Stimulated activated naive CD8-positive, alpha-beta T cell treated with anti-CD3 and anti-CD28 coated beads, Interleukin-15, amount 100 ng/mL, for 72 hours (primary cell): ENCODE measurements at regions not wholly inside any gene's neighbourhood (a gene's known extent, or its start where the extent isn't known, plus 50 kb on each side); places are given as distances from the start of the nearest gene placed in this dataset.

Source experiments
- ATAC-seq: fragments of 150-1000 bp; cut with Tn5 transposase; 2 replicates; pipeline ENCODE4 v1.10.0; 2021; ENCODE audit warnings: mild to moderate bottlenecking, moderate library complexity
- DNase-seq, 2 donors: peaks; one replicate each; pipeline ENCODE4 v3.0.0; 2021 to 2022
- H3K27ac Mint-ChIP-seq, 2 donors: one replicate each; pipeline ENCODE4 v1.8.0; 2022; ENCODE audit warnings: mild to moderate bottlenecking in 2 of 2, mixed read lengths in 2 of 2, moderate library complexity in 2 of 2
- H3K27me3 Mint-ChIP-seq: one replicate; pipeline ENCODE4 v1.8.0; 2022; ENCODE audit warnings: mixed read lengths
- H3K4me1 Mint-ChIP-seq: one replicate; pipeline ENCODE4 v1.8.0; 2022; ENCODE audit warnings: mild to moderate bottlenecking, mixed read lengths
- H3K4me3 Mint-ChIP-seq, 2 donors: one replicate each; pipeline ENCODE4 v1.8.0; 2022; ENCODE audit warnings: mild to moderate bottlenecking in 2 of 2, mixed read lengths in 2 of 2, moderate library complexity in 1 of 2
- H3K9me3 Mint-ChIP-seq, 2 donors: one replicate each; pipeline ENCODE4 v1.8.0; 2022; ENCODE audit warnings: mixed read lengths in 2 of 2

GRCh38 chr9:89655990-89656657 is 51.3 kb downstream of the GADD45G start:
- Mint-ChIP-seq H3K4me1 (peaks cover 41% of the 10 kb centered on the region), H3K4me3 (no peak overlapping the region), H3K27me3 (peaks cover 57% of the 10 kb centered on the region), H3K9me3 (no peaks in the 10 kb centered on the region), H3K27ac (peak overlapping the region in 1 of 2 donors; percentile 62)
- ATAC-seq (peak; percentile 72), DNase-seq (peak in 1 of 2 donors; percentile 34)

DNA sequence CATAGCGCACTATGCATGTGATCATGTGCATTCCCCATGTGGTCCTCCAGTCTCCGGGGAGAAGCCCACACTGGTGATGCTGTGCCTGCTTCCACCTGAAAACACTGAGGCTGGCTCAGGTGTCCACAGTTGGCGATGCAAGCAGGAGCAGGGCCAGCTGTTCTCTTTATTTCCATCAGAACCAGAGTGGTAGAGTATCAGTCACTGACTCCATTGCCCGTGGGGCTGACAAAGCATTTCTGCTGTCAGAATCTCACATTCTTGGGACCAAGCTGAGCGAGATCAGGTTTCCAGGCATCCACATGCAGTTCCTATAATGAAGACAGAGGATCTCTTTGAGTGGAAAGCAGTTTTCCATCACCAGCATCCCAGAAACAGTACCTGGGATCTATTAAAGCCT is 52.5 kb downstream of the GADD45G start:
- Mint-ChIP-seq H3K4me1 (peaks cover 41% of the 10 kb centered on the region), H3K27me3 (peaks cover 61% of the 10 kb centered on the region), H3K4me3 (no peak overlapping the region), H3K27ac (peak overlapping the region; percentile 29 to 52), H3K9me3 (no peaks in the 10 kb centered on the region)
- ATAC-seq (no peak), DNase-seq (no peak)

GRCh38 chr9:89657765-89658164 is 53.0 kb downstream of the GADD45G start:
- ATAC-seq (peak; percentile 95), DNase-seq (peak in 1 of 2 donors; percentile 39)
- no peaks in the 10 kb centered on the region for H3K9me3 Mint-ChIP-seq
- H3K4me3 Mint-ChIP-seq, result no peak overlapping the region
- H3K4me1 Mint-ChIP-seq, result peaks cover 41% of the 10 kb centered on the region
- peaks cover 65% of the 10 kb centered on the region for H3K27me3 Mint-ChIP-seq
- H3K27ac Mint-ChIP-seq, result peak overlapping the region in 1 of 2 donors; percentile 6

DNA sequence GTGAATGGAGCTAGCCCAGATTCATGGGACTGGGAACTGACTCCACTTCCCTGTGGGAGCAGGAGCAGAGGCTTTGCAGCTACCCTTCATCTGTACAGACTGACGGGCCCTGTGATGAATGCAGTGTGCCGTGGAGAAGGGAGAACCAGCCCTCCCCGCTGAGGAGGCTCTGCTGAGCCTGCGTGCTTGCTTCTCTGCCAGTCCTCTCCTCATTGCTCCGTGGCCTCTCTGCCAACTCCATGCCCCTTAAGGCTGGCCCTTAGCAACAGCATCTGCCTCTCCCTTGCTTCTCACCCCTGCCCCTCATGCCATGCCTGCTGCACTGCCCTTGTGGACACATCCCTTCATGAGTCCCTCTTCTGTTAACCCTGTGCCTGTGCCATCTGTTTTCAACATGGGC is 53.6 kb downstream of the GADD45G start:
- ATAC-seq, result no peak
- Mint-ChIP-seq H3K9me3 (no peaks in the 10 kb centered on the region), H3K4me3 (no peak overlapping the region)

GRCh38 chr9:89658931-89659330 is 54.1 kb downstream of the GADD45G start:
- no peak overlapping the region for H3K27ac Mint-ChIP-seq
- no peak overlapping the region for H3K4me3 Mint-ChIP-seq
- H3K9me3 Mint-ChIP-seq, result no peaks in the 10 kb centered on the region
- no peak for DNase-seq
- H3K4me1 Mint-ChIP-seq, result peaks cover 51% of the 10 kb centered on the region
- no peak for ATAC-seq
- H3K27me3 Mint-ChIP-seq, result peaks cover 65% of the 10 kb centered on the region

More for the DNA sequence above, 53.6 kb downstream of the GADD45G start:
- DNase-seq, result no peak
- Mint-ChIP-seq H3K4me1 (peaks cover 46% of the 10 kb centered on the region), H3K27me3 (peaks cover 65% of the 10 kb centered on the region), H3K27ac (no peak overlapping the region)

DNA sequence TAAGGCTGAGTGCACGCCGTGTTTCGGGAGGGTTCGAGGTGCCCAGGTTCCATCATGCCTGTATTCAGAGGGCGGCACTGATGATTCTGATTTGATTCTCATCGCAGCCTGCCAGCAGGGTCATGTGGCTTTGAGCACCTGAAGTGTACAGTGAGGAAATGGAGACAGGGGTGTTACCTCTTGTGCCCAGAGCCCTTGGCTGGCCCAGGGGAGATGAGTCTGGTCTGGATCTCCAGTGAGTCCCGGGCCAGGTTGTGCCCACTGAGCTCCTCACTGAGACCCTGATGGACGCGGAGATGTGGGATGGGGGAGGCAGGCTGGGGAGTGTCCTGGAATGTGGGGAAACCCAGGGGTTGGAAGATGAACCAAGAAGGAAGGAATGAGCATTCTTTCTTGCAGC is 54.7 kb downstream of the GADD45G start:
- DNase-seq, result no peak
- H3K27me3 Mint-ChIP-seq, result peaks cover 65% of the 10 kb centered on the region
- no peaks in the 10 kb centered on the region for H3K9me3 Mint-ChIP-seq
- H3K4me1 Mint-ChIP-seq, result peaks cover 51% of the 10 kb centered on the region
- ATAC-seq, result no peak
- H3K27ac Mint-ChIP-seq, result no peak overlapping the region
- no peak overlapping the region for H3K4me3 Mint-ChIP-seq

DNA sequence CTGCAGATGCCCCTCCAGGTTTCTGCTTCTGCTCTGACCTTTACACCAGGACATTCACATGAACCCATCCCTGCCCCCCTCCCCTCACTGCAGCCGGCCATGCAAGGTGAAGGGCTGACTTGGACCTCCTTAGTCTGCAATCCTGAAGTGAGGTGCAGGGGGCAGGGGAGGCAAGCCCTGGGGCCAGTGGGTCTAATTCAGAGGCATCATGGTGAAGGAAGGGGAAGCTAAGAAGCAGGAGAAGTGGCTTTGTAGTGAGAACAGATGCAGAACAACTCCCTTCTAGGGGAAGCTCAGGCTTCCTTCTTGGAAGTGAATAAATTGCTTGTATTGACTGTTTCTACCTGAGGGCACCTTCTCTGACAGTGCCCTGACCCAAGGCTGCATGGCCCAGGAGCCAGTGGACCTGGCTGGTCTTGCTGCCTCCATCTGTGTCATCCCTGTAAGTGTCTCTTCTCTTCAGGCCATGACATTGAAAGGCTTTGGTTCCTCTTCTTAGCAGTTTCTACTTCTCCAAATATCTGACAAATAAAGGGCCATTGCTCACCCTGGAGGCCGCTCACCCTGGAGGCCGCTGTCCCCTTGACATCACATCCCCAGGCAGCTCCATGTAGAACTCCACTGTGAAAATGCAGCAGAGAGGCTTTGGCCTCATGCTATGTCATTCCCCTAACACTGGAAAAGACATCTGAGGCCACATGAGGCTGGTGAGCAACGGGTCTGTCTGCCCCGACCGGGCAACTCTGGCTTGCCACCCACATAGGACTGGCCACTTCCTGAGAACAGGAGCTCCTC is 55.3 kb downstream of the GADD45G start:
- Mint-ChIP-seq H3K27me3 (peaks cover 58% of the 10 kb centered on the region), H3K27ac (peak overlapping the region in 1 of 2 donors; percentile 37), H3K9me3 (no peaks in the 10 kb centered on the region), H3K4me1 (peaks cover 47% of the 10 kb centered on the region), H3K4me3 (no peak overlapping the region)
- no peak for ATAC-seq
- no peak for DNase-seq

DNA sequence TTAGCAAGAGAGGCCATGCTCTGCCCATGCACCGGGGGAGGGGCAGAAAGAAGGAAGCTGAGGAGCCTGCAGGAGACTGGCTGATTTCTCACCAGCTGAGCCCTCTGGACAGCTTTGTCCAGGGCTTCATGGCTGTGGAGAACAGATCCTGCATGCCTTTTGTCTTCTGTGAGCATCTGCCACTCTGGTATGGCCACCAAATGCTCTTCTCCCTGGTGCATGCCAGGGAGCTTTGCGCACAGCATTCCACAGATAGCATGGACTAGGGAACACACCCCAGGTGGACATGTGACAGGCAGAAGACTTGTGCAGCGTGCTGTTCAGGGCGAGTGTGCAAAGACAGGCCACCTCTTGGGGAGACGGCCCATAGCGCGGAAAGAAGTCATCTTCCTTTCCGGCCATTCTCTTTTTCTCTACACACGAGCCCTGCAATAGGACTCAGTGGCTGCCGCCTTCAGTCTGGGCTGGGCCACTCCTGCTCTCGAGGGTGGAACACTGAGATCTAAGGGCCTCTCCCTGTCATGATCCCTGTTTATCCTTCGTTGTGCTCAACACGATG is 56.7 kb downstream of the GADD45G start:
- Mint-ChIP-seq H3K4me3 (no peak overlapping the region), H3K27ac (no peak overlapping the region), H3K27me3 (peaks cover 45% of the 10 kb centered on the region), H3K9me3 (no peaks in the 10 kb centered on the region), H3K4me1 (peaks cover 33% of the 10 kb centered on the region)
- ATAC-seq, result no peak
- DNase-seq, result no peak

- H3K4me1 Mint-ChIP-seq, result peaks cover 27% of the 10 kb centered on the region
- ATAC-seq, result no peak
Measured at GRCh38 chr9:89661956-89662717, 57.3 kb downstream of the GADD45G start.

DNA sequence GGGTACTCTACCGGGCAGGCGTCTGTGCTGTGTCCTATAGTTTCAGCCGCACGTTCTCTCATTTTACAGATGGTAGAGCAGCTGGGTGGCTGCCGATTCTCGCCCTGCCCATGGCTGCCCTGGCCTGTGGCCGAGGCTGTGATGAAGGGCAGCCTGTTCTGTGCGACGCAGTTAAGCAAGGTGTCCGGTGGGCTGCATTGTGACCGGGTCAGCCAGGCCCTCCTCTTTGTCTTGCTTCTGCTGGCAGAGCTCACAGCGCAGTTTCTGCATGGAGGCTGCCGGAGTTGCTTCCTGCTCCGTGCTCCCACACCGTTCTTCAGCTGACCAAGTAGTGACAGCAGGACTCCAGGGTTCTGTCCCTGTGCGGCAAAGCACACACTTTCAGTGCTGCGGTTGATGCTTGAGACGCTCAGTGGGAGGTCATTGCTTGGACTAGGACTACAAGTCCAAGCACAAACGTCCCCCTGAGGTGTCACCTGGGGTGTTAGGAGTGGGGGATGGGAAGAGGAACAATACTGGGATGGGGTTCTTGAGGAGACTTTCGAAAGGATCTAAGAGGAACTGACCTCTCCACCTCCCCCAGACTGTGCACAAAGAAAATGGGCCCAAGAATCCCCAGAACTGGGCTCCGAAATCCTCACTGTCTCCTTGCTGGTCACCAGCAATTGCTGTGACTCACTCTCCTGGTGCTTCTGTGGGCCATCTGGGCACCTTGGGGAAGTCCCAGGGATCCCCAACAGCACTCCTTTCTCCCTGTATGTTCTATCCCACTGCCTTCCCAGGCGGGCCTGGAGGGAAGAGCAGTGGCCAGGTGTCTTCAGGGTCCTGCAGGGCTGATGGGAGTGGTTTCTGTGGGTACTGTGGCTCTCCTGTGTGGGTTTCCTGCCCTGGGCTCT is 58.2 kb downstream of the GADD45G start:
- DNase-seq, result no peak
- H3K27me3 Mint-ChIP-seq, result peaks cover 37% of the 10 kb centered on the region
- ATAC-seq, result no peak
- no peak overlapping the region for H3K27ac Mint-ChIP-seq
- no peaks in the 10 kb centered on the region for H3K9me3 Mint-ChIP-seq
- H3K4me3 Mint-ChIP-seq, result no peak overlapping the region
- peaks cover 23% of the 10 kb centered on the region for H3K4me1 Mint-ChIP-seq

More at GRCh38 chr9:89661956-89662717, 57.3 kb downstream of the GADD45G start:
- DNase-seq, result no peak
- Mint-ChIP-seq H3K27me3 (peaks cover 38% of the 10 kb centered on the region), H3K9me3 (no peaks in the 10 kb centered on the region), H3K4me3 (no peak overlapping the region), H3K27ac (no peak overlapping the region)

DNA sequence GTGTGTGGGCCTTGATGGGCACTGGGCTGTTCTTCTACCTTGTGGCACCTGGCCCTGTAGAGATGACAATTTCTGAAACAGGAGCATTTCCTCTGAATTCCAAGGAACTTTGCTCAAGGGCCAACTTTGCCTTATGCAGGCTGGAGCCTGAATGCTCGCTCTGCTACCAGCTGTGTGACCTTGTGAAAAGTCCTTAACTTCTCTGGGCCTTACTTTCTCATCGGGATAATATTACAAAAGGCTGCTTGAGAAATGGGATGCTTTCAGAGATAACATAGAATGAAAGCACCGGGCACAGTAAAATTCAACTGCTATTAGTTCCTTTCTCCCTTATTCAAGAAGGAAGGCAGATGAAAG is 58.8 kb downstream of the GADD45G start:
- H3K27ac Mint-ChIP-seq, result no peak overlapping the region
- ATAC-seq, result no peak
- H3K4me3 Mint-ChIP-seq, result no peak overlapping the region
- H3K27me3 Mint-ChIP-seq, result peaks cover 33% of the 10 kb centered on the region
- H3K9me3 Mint-ChIP-seq, result no peaks in the 10 kb centered on the region
- peaks cover 23% of the 10 kb centered on the region for H3K4me1 Mint-ChIP-seq
- DNase-seq, result no peak

GRCh38 chr9:89664010-89664409 is 59.2 kb downstream of the GADD45G start:
- H3K4me1 Mint-ChIP-seq, result peaks cover 25% of the 10 kb centered on the region
- H3K27me3 Mint-ChIP-seq, result peaks cover 29% of the 10 kb centered on the region
- no peak for DNase-seq
- no peak overlapping the region for H3K27ac Mint-ChIP-seq
- H3K4me3 Mint-ChIP-seq, result no peak overlapping the region
- H3K9me3 Mint-ChIP-seq, result no peaks in the 10 kb centered on the region
- ATAC-seq, result no peak

- H3K9me3 Mint-ChIP-seq, result no peaks in the 10 kb centered on the region
- DNase-seq, result no peak
- H3K4me1 Mint-ChIP-seq, result peaks cover 25% of the 10 kb centered on the region
- no peak for ATAC-seq
- H3K27ac Mint-ChIP-seq, result peak overlapping the region in 1 of 2 donors; percentile 71
- peaks cover 20% of the 10 kb centered on the region for H3K27me3 Mint-ChIP-seq
- no peak overlapping the region for H3K4me3 Mint-ChIP-seq
Measured at GRCh38 chr9:89664896-89665329, 60.1 kb downstream of the GADD45G start.

- DNase-seq (no peak), ATAC-seq (no peak)
- H3K27me3 Mint-ChIP-seq, result peaks cover 12% of the 10 kb centered on the region
- H3K27ac Mint-ChIP-seq, result no peak overlapping the region
- peaks cover 25% of the 10 kb centered on the region for H3K4me1 Mint-ChIP-seq
- no peak overlapping the region for H3K4me3 Mint-ChIP-seq
- H3K9me3 Mint-ChIP-seq, result peaks cover 6% of the 10 kb centered on the region in 2 donors
Measured at GRCh38 chr9:89666364-89666763, 61.6 kb downstream of the GADD45G start.

DNA sequence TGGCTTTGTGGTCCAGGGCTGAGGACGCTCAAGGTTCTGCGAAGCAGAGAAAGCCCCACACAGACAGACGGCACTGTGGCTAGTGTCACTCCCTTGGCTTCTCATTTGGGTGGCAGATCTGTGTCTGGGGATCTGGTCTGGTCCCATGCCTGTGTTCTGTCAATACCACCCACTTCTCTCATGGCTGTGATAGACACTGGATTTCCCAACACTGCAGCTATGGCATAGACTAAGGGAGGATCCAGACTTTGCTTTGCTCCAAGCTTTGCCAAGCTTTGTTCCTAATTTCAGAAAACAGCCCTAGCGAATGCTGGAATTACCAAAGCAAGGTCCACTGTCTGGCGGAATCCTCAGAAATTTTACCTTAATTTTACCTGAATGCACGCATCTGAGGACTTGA is 62.1 kb downstream of the GADD45G start:
- ATAC-seq (no peak), DNase-seq (no peak)
- peaks cover 8 to 10% of the 10 kb centered on the region in 2 donors for H3K9me3 Mint-ChIP-seq
- peaks cover 25% of the 10 kb centered on the region for H3K4me1 Mint-ChIP-seq
- H3K27me3 Mint-ChIP-seq, result peaks cover 7% of the 10 kb centered on the region
- H3K27ac Mint-ChIP-seq, result no peak overlapping the region
- no peak overlapping the region for H3K4me3 Mint-ChIP-seq
